Prostate gland (tissue), 2 donors: ENCODE measurements at regions not wholly inside any gene's neighbourhood (a gene's known extent, or its start where the extent isn't known, plus 50 kb on each side); places are given as distances from the start of the nearest gene placed in this dataset.
"Not testable (repeated sequence)": the region's sequence is repeated elsewhere in the genome, so short reads cannot be mapped to it uniquely, and the experiment has no call there.

Experiments used
- DNase-seq: peaks from one replicate; pipeline ENCODE4 v3.0.0-alpha.2; 2019; ENCODE audit warnings: low spot score
- H3K27ac ChIP-seq, 2 donors: fragments of 200-600 bp; sonication (generic); 2 replicates each; pipeline ENCODE4 v1.5.1; 2017 to 2019
- H3K27me3 ChIP-seq: fragments of 200-600 bp; sonication (generic); replicated peaks from 2 replicates; pipeline ENCODE4 v1.5.1; 2019; ENCODE audit not compliant: insufficient read depth
- H3K36me3 ChIP-seq, 2 donors: fragments of 200-600 bp; sonication (generic); 1 replicate in 1 of 2; 2 replicates in 1 of 2; pipeline versions ENCODE4 v1.5.1 to v1.8.1; 2017 to 2019
- H3K4me1 ChIP-seq: fragments of 200-600 bp; sonication (generic); replicated peaks from 2 replicates; pipeline ENCODE4 v1.5.1; 2019
- H3K4me3 ChIP-seq, 2 donors: fragments of 200-600 bp; sonication (generic); 2 replicates each; pipeline ENCODE4 v1.5.1; 2017 to 2019
- H3K9me3 ChIP-seq: fragments of 200-600 bp; sonication (generic); 2 replicates; pipeline ENCODE4 v1.5.1; 2017
- POLR2A ChIP-seq: fragments of 450-650 bp; IDR thresholded peaks from one replicate; pipeline ENCODE4 v1.6.1; 2016; ENCODE audit warnings: antibody characterized with exemption, mild to moderate bottlenecking
- POLR2AphosphoS5 ChIP-seq: sonication (generic); formaldehyde crosslinking; IDR thresholded peaks from one replicate; pipeline ENCODE4 v1.6.1; 2017; ENCODE audit warnings: antibody characterized with exemption
- WGBS: methylation state at CpG from one replicate; pipeline ENCODE4 v1.1.5; 2018; 5-methylcytosine and 5-hydroxymethylcytosine counted together
- intact Hi-C: fragments of 100-400 bp; cut with DNase I; formaldehyde crosslinking; loops from one replicate; pipeline ENCODE4 v1.14.2; 2022
- TF ChIP-seq, protein P1 (sequence below), 4 experiments: fragments of 200-600 bp in 2 of 4; fragments of 450-650 bp in 2 of 4; sonication (generic) in 2 of 4; IDR thresholded peaks; 1 replicate in 3 of 4; 2 replicates in 1 of 4; pipeline ENCODE4 v1.5.1; 2016 to 2019; ENCODE audit warnings: antibody characterized with exemption in 4 of 4, mild to moderate bottlenecking in 2 of 4, moderate library complexity in 2 of 4

DNA sequence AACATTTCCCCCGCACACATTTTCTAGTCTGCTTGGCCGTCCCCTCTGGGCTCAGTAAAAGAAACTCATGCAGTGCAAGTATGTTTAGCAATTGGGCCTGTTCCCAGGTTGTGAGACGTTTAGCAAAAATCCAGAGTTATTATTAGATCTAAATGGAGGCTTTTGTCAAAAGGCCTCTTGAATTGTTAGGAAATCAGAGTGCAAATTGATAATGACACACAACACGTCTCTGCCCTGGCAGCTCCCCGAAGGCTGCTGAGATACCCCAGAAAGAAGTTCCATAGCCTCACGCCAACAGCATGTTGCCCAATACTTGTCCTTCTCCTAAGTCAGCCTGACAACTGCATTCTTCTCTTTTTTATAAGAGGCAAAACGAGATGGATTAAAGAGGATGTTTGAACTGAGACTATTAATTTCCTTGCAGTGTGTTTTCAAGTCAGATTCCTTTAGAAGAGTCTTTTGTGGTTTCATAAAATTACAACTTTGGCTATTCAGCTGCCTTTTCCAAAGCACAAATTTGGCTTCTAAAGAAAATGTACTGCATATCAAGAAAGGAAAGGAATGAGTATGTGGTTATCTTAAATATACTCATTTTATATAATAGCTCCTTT is 202.2 kb downstream of the TRIB2 start:
- intact Hi-C loops, result loop anchor here (5.0 kb wide), 1 partner anchor 132 kb away; no protein-coding TSS in a partner anchor
- no peaks in the 10 kb centered on the region for H3K27me3 ChIP-seq
- WGBS, result 18% methylated on average over 7 of the region's 7 CpGs
- peak overlapping the region; percentile 28 to 53 for H3K27ac ChIP-seq
- H3K4me3 ChIP-seq, result no peak overlapping the region
- DNase-seq, result peak; percentile 52
- TF ChIP-seq, protein P1, sequence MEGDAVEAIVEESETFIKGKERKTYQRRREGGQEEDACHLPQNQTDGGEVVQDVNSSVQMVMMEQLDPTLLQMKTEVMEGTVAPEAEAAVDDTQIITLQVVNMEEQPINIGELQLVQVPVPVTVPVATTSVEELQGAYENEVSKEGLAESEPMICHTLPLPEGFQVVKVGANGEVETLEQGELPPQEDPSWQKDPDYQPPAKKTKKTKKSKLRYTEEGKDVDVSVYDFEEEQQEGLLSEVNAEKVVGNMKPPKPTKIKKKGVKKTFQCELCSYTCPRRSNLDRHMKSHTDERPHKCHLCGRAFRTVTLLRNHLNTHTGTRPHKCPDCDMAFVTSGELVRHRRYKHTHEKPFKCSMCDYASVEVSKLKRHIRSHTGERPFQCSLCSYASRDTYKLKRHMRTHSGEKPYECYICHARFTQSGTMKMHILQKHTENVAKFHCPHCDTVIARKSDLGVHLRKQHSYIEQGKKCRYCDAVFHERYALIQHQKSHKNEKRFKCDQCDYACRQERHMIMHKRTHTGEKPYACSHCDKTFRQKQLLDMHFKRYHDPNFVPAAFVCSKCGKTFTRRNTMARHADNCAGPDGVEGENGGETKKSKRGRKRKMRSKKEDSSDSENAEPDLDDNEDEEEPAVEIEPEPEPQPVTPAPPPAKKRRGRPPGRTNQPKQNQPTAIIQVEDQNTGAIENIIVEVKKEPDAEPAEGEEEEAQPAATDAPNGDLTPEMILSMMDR (IDR thresholded peaks at IDR 0.05), result no peak
- TF ChIP-seq POLR2AphosphoS5, result peak; percentile 72
- TF ChIP-seq POLR2A, result no peak
- H3K9me3 ChIP-seq, result no peaks in the 10 kb centered on the region
- no peaks in the 10 kb centered on the region for H3K36me3 ChIP-seq
- peaks cover 5% of the 10 kb centered on the region for H3K4me1 ChIP-seq

DNA sequence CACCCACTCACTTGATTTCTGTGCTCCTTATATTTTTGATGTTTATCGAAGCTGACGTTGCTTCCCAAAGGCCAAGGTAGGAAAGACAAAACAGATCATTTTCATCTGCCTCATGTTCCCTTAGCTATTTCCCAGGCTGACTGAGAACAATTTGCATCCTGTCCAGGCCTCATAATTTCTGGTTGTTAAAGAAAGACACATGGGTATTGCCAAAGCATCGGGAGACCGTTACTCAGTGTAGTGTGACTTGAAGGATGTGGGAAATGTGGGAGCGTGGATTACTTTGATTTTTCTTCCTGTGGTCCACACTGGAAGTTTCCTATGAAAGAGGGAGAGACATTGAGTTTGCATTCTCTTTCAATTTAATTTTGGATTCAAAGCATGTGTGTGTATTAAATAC is 204.6 kb downstream of the TRIB2 start:
- H3K4me1 ChIP-seq, result peaks cover 5% of the 10 kb centered on the region
- DNase-seq, result no peak
- no peaks in the 10 kb centered on the region for H3K9me3 ChIP-seq
- H3K27ac ChIP-seq, result no peak overlapping the region
- intact Hi-C loops, result no loop called here
- WGBS, result 80% methylated on average over 5 of the region's 5 CpGs
- no peak overlapping the region for H3K4me3 ChIP-seq
- H3K27me3 ChIP-seq, result no peaks in the 10 kb centered on the region
- no peak for TF ChIP-seq POLR2A
- TF ChIP-seq, protein P1 (IDR thresholded peaks at IDR 0.05), result no peak
- TF ChIP-seq POLR2AphosphoS5, result no peak
- H3K36me3 ChIP-seq, result no peaks in the 10 kb centered on the region

DNA sequence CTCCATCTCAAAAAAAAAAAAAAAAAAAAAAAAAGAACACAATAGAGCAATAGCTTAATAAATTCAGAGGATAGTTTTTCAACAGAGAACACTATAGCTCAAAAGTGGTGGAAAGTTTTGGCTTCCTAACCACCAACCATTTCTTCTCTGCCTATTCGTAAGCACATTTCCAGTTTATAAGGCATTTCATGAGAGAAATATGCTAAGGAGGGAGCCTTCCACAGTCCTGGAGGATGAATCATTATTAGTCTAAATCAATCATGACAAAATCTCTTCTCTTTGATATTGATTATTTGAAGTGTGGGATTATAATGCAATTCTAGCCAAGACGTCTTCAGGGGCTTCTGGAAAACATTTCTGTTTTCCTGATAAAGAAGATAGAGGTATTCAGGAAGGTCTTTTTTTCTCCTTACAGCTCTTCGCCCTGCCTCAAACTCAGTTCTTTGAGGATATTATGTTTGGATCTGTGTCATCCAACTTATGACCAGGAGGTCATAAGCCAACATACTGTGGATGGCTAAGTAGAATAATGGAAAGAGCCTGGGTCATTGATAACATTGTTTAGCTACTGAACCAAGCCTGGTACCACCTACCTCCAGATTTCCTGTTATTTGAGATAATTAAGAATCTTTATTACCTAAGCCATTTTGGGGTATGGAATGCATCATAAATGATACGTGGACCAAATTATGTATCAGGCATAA is 207.3 kb downstream of the TRIB2 start:
- DNase-seq, result no peak
- Histone ChIP-seq H3K4me1 (peaks cover 5% of the 10 kb centered on the region), H3K36me3 (no peaks in the 10 kb centered on the region), H3K4me3 (no peak overlapping the region), H3K27ac (no peak overlapping the region), H3K27me3 (no peaks in the 10 kb centered on the region), H3K9me3 (no peaks in the 10 kb centered on the region)
- intact Hi-C loops, result no loop called here
- 92% methylated on average over 4 of the region's 4 CpGs for WGBS
- TF ChIP-seq, protein P1 (IDR thresholded peaks at IDR 0.05), result no peak
- TF ChIP-seq POLR2A (no peak), POLR2AphosphoS5 (no peak)

DNA sequence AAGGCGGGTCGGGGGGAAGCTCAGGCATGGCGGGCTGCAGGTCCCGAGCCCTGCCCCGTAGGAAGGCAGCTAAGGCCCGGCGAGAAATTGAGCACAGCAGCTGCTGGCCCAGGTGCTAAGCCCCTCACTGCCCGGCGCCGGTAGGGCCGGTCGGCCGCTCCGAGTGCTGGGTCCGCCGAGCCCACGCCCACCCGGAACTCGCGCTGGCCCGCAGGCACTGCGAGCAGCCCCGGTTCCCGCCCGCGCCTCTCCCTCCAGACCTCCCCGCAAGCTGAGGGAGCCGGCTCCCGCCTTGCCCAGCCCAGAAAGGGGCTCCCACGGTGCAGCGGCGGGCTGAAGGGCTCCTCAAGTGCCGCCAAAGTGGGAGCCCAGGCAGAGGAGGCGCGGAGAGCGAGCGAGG is 209.9 kb downstream of the TRIB2 start:
- H3K36me3 ChIP-seq, H3K27me3 ChIP-seq, H3K4me3 ChIP-seq, H3K27ac ChIP-seq, H3K9me3 ChIP-seq, DNase-seq, H3K4me1 ChIP-seq, intact Hi-C loops: not testable (repeated sequence)
- 98% methylated on average over 37 of the region's 37 CpGs for WGBS

DNA sequence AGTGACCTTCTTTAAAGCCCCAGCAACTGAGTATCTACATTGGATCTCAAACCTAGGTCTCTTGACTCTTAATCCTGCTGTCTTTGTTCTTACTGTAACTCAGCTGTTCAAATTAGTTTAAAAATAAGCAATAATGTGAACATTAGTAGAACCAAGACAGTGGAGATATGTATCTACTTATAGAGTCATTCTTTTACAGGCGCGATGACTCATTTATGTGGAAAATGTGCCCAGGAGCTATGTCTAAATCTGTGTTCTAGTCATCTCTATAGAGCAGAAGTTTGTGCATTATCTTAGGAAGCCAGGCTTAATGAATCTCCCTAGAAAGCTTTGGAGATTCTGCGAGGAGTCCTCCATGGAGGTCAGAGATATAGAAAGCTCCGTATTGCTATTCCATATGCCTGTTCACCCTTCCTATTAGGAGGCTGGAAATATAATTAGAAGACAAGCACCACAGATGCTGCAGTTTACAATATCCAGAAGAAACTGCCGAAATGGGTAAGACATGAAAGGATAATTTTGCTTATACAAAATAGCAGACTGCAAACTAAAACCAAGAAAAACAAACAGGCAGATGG is 211.6 kb downstream of the TRIB2 start:
- H3K4me1 ChIP-seq, result no peaks in the 10 kb centered on the region
- no peak overlapping the region for H3K4me3 ChIP-seq
- no peaks in the 10 kb centered on the region for H3K36me3 ChIP-seq
- no peak for TF ChIP-seq POLR2AphosphoS5
- TF ChIP-seq, protein P1 (IDR thresholded peaks at IDR 0.05), result no peak
- TF ChIP-seq POLR2A, result no peak
- no peak for DNase-seq
- H3K27ac ChIP-seq, result no peak overlapping the region
- H3K9me3 ChIP-seq, result no peaks in the 10 kb centered on the region
- no peaks in the 10 kb centered on the region for H3K27me3 ChIP-seq
- intact Hi-C loops, result no loop called here
- 51% methylated on average over 5 of the region's 5 CpGs for WGBS
